PC-3 (cell line): ENCODE measurements at regions not wholly inside any gene's neighbourhood (a gene's known extent, or its start where the extent isn't known, plus 50 kb on each side); places are given as distances from the start of the nearest gene placed in this dataset.

Experiments used
- ATAC-seq: fragments of 200-7000 bp; cut with Tn5 transposase; 2 replicates; pipeline ENCODE4 v1.9.1; 2020; ENCODE audit warnings: mild to moderate bottlenecking, moderate library complexity
- BruUV-seq: library from RNA; stranded (reverse); fragments of 400-500 nt; replicated peaks from 2 replicates; lab custom pipeline; 2021; lab: Mats Ljungman, UMichigan
- CTCF ChIA-PET: fragments of 300-600 bp; sonication (Branson Sonifier 250); formaldehyde crosslinking; loops from one replicate; lab custom pipeline; 2022; ENCODE audit warnings: antibody characterized with exemption; lab: Charles Lee
- POLR2A ChIA-PET: fragments of 300-600 bp; sonication (Branson Sonifier 250); formaldehyde crosslinking; loops from one replicate; lab custom pipeline; 2022; ENCODE audit warnings: antibody characterized with exemption; ENCODE audit not compliant: unreplicated experiment; lab: Charles Lee
- DNase-seq: peaks from one replicate; pipeline ENCODE4 v3.0.0-alpha.2; 2015
- H2AFZ ChIP-seq: fragments of 300-600 bp; sonication (generic); 2 replicates; pipeline ENCODE4 v1.6.0; 2016; ENCODE audit warnings: antibody characterized with exemption, low read length
- H3F3A ChIP-seq: fragments of 300-600 bp; sonication (generic); one replicate; pipeline ENCODE4 v1.6.0; 2017; ENCODE audit warnings: antibody characterized with exemption, low read length, control low read depth, mild to moderate bottlenecking; ENCODE audit not compliant: unreplicated experiment
- H3K27ac ChIP-seq: fragments of 300-600 bp; sonication (generic); 2 replicates; pipeline ENCODE4 v1.5.1; 2016; ENCODE audit warnings: mild to moderate bottlenecking, low read length
- H3K27me3 ChIP-seq: fragments of 300-600 bp; sonication (generic); 2 replicates; pipeline ENCODE4 v1.6.1; 2016; ENCODE audit warnings: low read length, mixed read lengths
- H3K36me3 ChIP-seq: fragments of 300-600 bp; sonication (generic); 2 replicates; pipeline ENCODE4 v1.6.1; 2016; ENCODE audit warnings: low read depth, mixed run types, low read length, mixed read lengths
- H3K4me1 ChIP-seq: fragments of 300-600 bp; sonication (generic); 2 replicates; pipeline ENCODE4 v1.5.1; 2016; ENCODE audit warnings: low read length; ENCODE audit not compliant: insufficient read depth
- H3K4me2 ChIP-seq: fragments of 300-600 bp; sonication (generic); 2 replicates; pipeline ENCODE4 v1.6.0; 2016; ENCODE audit warnings: low read length
- H3K4me3 ChIP-seq: fragments of 300-600 bp; sonication (generic); 2 replicates; pipeline ENCODE4 v1.5.1; 2016; ENCODE audit warnings: mild to moderate bottlenecking, low read length, mixed read lengths
- H3K79me2 ChIP-seq: fragments of 300-600 bp; sonication (generic); 2 replicates; pipeline ENCODE4 v1.6.1; 2017; ENCODE audit warnings: low read length, mixed read lengths
- H3K9ac ChIP-seq: fragments of 300-600 bp; sonication (generic); 2 replicates; pipeline ENCODE4 v1.6.0; 2016; ENCODE audit warnings: mild to moderate bottlenecking, low read length
- H3K9me2 ChIP-seq: fragments of 300-600 bp; sonication (generic); replicated peaks from 2 replicates; pipeline ENCODE4 v1.6.1; 2016; ENCODE audit warnings: mixed run types, low read length, mixed read lengths
- H3K9me3 ChIP-seq: fragments of 300-600 bp; sonication (generic); 2 replicates; pipeline ENCODE4 v1.6.1; 2016; ENCODE audit warnings: low read length, mixed read lengths
- H4K20me1 ChIP-seq: fragments of 300-600 bp; sonication (generic); 2 replicates; pipeline ENCODE4 v1.6.1; 2016; ENCODE audit warnings: low read length, mixed read lengths
- CTCF ChIP-seq: fragments of 300-600 bp; sonication (generic); conservative IDR thresholded peaks from 2 replicates; pipeline ENCODE4 v1.5.1; 2017; ENCODE audit warnings: antibody characterized with exemption, low read depth, mild to moderate bottlenecking, low read length
- EZH2 ChIP-seq: fragments of 300-600 bp; sonication (generic); IDR thresholded peaks from one replicate; pipeline ENCODE4 v1.6.1; 2017; ENCODE audit warnings: antibody characterized with exemption, mild to moderate bottlenecking, low read length; ENCODE audit not compliant: unreplicated experiment
- EZH2phosphoT487 ChIP-seq: fragments of 300-600 bp; sonication (generic); IDR thresholded peaks from 2 replicates; pipeline ENCODE4 v1.6.1; 2018; ENCODE audit warnings: mild to moderate bottlenecking, antibody characterized with exemption, low read length, borderline replicate concordance
- intact Hi-C: fragments of 100-400 bp; cut with micrococcal nuclease; formaldehyde crosslinking; loops from 2 replicates; pipeline ENCODE4 v1.9.0; 2023

- CTCF ChIA-PET = no interaction called here
- no TSS peak for BruUV-seq
- DNase-seq (peak; percentile 79), ATAC-seq (no peak)
- Histone ChIP-seq H3K27ac (no peak overlapping the region), H4K20me1 (no peaks in the 10 kb centered on the region), H2AFZ (no peak overlapping the region), H3K36me3 (no peaks in the 10 kb centered on the region), H3K4me1 (peaks cover 17% of the 10 kb centered on the region; the same call in 1 of the 2 replicates), H3K9me2 (no peaks in the 10 kb centered on the region), H3K9me3 (no peaks in the 10 kb centered on the region), H3F3A (no peaks in the 10 kb centered on the region), H3K79me2 (no peaks in the 10 kb centered on the region), H3K4me2 (peak overlapping the region; percentile 44; the same call in 1 of the 2 replicates), H3K9ac (no peak overlapping the region), H3K4me3 (no peak overlapping the region), H3K27me3 (peaks cover 13% of the 10 kb centered on the region)
- intact Hi-C loops = no loop called here
- POLR2A ChIA-PET = no interaction called here
- no peak for TF ChIP-seq EZH2
- no peak for TF ChIP-seq CTCF
- no peak for TF ChIP-seq EZH2phosphoT487
Observed at GRCh38 chr20:7195704-7196103, 428.2 kb downstream of the BMP2 start.

GRCh38 chr20:7196481-7196880, 429.0 kb downstream of the BMP2 start:
- BruUV-seq = no TSS peak
- H3K4me3 ChIP-seq = no peak overlapping the region
- H3K36me3 ChIP-seq = no peaks in the 10 kb centered on the region

More at GRCh38 chr20:7196481-7196880, 429.0 kb downstream of the BMP2 start:
- intact Hi-C loops = no loop called here
- Histone ChIP-seq H3K9ac (no peak overlapping the region), H3K9me3 (no peaks in the 10 kb centered on the region), H2AFZ (no peak overlapping the region), H3K79me2 (no peaks in the 10 kb centered on the region), H3F3A (no peaks in the 10 kb centered on the region), H3K4me2 (no peak overlapping the region), H3K9me2 (no peaks in the 10 kb centered on the region), H3K27ac (no peak overlapping the region), H3K27me3 (peaks cover 21% of the 10 kb centered on the region), H4K20me1 (no peaks in the 10 kb centered on the region), H3K4me1 (peaks cover 17% of the 10 kb centered on the region; the same call in 1 of the 2 replicates)
- POLR2A ChIA-PET = no interaction called here
- no peak for TF ChIP-seq CTCF
- no peak for TF ChIP-seq EZH2phosphoT487
- TF ChIP-seq EZH2 = no peak
- CTCF ChIA-PET = no interaction called here
- DNase-seq = peak; percentile 42
- no peak for ATAC-seq
